ENCODE measurements at regions not wholly inside any gene's neighbourhood (a gene's known extent, or its start where the extent isn't known, plus 50 kb on each side); places are given as distances from the start of the nearest gene placed in this dataset.

- Histone ChIP-seq H3K4me3 (ENCODE audit: low read depth, low read length) (no peak overlapping the region), H3K27me3 (ENCODE audit: control insufficient read depth, insufficient read depth, low read length) (no peaks in the 10 kb centered on the region), H3K27ac (ENCODE audit: low read depth, low read length) (no peak overlapping the region), H3K9me3 (ENCODE audit: control insufficient read depth, insufficient read depth, low read length) (no peaks in the 10 kb centered on the region)
- ChIA-PET CTCF (no interaction called here), POLR2A (no interaction called here)
- DNase-seq (ENCODE audit: low read depth, low spot score): no peak
- TF ChIP-seq CTCF (IDR thresholded peaks at IDR 0.05; ENCODE audit: low read depth, low read length): no peak
Measured at GRCh38 chr18:22544626-22545025, 126.9 kb upstream of the CTAGE1 start.

- Histone ChIP-seq H3K27ac (ENCODE audit: low read depth, low read length) (no peak overlapping the region), H3K4me3 (ENCODE audit: low read depth, low read length) (no peak overlapping the region), H3K9me3 (ENCODE audit: control insufficient read depth, insufficient read depth, low read length) (no peaks in the 10 kb centered on the region), H3K27me3 (ENCODE audit: control insufficient read depth, insufficient read depth, low read length) (no peaks in the 10 kb centered on the region)
- TF ChIP-seq CTCF (IDR thresholded peaks at IDR 0.05; ENCODE audit: low read depth, low read length): no peak
- POLR2A ChIA-PET: no interaction called here
- no peak for DNase-seq (ENCODE audit: low read depth, low spot score)
- CTCF ChIA-PET: no interaction called here
Measured at GRCh38 chr18:22545066-22545760, 127.5 kb upstream of the CTAGE1 start.

GRCh38 chr18:22546905-22547570 is 129.3 kb upstream of the CTAGE1 start:
- DNase-seq (ENCODE audit: low read depth, low spot score): no peak
- POLR2A ChIA-PET: no interaction called here
- CTCF ChIA-PET: no interaction called here
- no peak overlapping the region for H3K4me3 ChIP-seq (ENCODE audit: low read depth, low read length)
- TF ChIP-seq CTCF (IDR thresholded peaks at IDR 0.05; ENCODE audit: low read depth, low read length): no peak
- no peaks in the 10 kb centered on the region for H3K27me3 ChIP-seq (ENCODE audit: control insufficient read depth, insufficient read depth, low read length)
- no peaks in the 10 kb centered on the region for H3K9me3 ChIP-seq (ENCODE audit: control insufficient read depth, insufficient read depth, low read length)
- H3K27ac ChIP-seq (ENCODE audit: low read depth, low read length): no peak overlapping the region

- POLR2A ChIA-PET: interaction anchor here (0.7 kb wide), 1 partner anchor 472 kb away, joined by 6 read pairs; no protein-coding TSS in a partner anchor
Measured at GRCh38 chr18:22547807-22548561, 130.3 kb upstream of the CTAGE1 start.

More at GRCh38 chr18:22547807-22548561, 130.3 kb upstream of the CTAGE1 start:
- Histone ChIP-seq H3K27ac (ENCODE audit: low read depth, low read length) (no peak overlapping the region), H3K9me3 (ENCODE audit: control insufficient read depth, insufficient read depth, low read length) (no peaks in the 10 kb centered on the region), H3K27me3 (ENCODE audit: control insufficient read depth, insufficient read depth, low read length) (no peaks in the 10 kb centered on the region), H3K4me3 (ENCODE audit: low read depth, low read length) (no peak overlapping the region)
- CTCF ChIA-PET: interaction anchor here (0.6 kb wide), 2 partner anchors 16 to 284 kb away, joined by 3 read pairs; no protein-coding TSS in a partner anchor
- TF ChIP-seq CTCF (IDR thresholded peaks at IDR 0.05; ENCODE audit: low read depth, low read length): no peak
- DNase-seq (ENCODE audit: low read depth, low spot score): no peak

Data from AG04450 (cell line).